Esophagus muscularis mucosa (tissue), 3 donors: ENCODE measurements at regions not wholly inside any gene's neighbourhood (a gene's known extent, or its start where the extent isn't known, plus 50 kb on each side); places are given as distances from the start of the nearest gene placed in this dataset.

Source experiments
- POLR2A ChIP-seq: fragments of 450-650 bp; IDR thresholded peaks from one replicate; pipeline ENCODE4 v1.6.1; 2017; ENCODE audit warnings: antibody characterized with exemption, moderate library complexity, mild to moderate bottlenecking, low read depth
- TF ChIP-seq, protein P1 (sequence below), 3 experiments: fragments of 200-600 bp in 2 of 3; fragments of 450-650 bp in 1 of 3; sonication (generic) in 2 of 3; IDR thresholded peaks; one replicate each; pipeline ENCODE4 v1.5.1; 2017 to 2019; ENCODE audit warnings: antibody characterized with exemption in 3 of 3, mild to moderate bottlenecking in 2 of 3, moderate library complexity in 1 of 3

DNA sequence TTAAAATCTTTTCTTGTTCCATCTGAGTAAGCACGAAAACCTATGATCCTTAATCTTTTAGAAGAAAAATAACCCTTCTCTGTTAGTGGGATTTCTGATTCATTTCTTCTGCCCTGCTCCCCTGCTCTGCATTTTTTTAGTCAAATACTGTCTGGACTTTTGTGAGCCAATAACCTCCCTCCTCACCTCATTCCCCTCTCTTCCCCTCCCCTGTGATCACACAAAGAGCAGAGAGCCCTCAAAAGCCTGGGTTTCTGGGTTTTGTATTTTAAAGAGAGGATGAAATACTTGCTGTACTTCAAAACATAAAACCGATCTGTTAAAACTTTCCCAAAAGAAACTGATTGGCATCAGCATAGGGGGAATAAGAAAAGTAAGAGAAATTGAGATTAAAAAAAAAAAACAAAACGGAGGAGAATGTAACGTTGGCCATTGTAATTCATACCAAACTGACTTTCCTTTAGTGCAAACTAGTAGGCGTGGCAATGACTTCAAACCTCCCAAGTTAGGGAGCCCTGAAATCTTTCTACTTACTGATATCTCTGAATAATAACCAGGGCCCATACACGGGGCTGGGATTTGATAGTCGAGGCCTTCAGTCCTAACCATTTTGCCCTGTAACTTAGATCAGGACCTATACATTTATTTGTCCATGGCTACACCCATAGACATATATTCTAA lies 232.9 kb downstream of the TM9SF2 start:
- TF ChIP-seq, protein P1, sequence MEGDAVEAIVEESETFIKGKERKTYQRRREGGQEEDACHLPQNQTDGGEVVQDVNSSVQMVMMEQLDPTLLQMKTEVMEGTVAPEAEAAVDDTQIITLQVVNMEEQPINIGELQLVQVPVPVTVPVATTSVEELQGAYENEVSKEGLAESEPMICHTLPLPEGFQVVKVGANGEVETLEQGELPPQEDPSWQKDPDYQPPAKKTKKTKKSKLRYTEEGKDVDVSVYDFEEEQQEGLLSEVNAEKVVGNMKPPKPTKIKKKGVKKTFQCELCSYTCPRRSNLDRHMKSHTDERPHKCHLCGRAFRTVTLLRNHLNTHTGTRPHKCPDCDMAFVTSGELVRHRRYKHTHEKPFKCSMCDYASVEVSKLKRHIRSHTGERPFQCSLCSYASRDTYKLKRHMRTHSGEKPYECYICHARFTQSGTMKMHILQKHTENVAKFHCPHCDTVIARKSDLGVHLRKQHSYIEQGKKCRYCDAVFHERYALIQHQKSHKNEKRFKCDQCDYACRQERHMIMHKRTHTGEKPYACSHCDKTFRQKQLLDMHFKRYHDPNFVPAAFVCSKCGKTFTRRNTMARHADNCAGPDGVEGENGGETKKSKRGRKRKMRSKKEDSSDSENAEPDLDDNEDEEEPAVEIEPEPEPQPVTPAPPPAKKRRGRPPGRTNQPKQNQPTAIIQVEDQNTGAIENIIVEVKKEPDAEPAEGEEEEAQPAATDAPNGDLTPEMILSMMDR (IDR thresholded peaks at IDR 0.05) = no peak
- TF ChIP-seq POLR2A = no peak
